HT-29 (cell line): ENCODE measurements at regions not wholly inside any gene's neighbourhood (a gene's known extent, or its start where the extent isn't known, plus 50 kb on each side); places are given as distances from the start of the nearest gene placed in this dataset.
"Not testable (repeated sequence)": the region's sequence is repeated elsewhere in the genome, so short reads cannot be mapped to it uniquely, and the experiment has no call there.

Experiments
- DNase-seq: peaks from one replicate; pipeline ENCODE4 v3.0.0-alpha.2; 2015; ENCODE audit warnings: low spot score

GRCh38 chr17:22131740-22132139 lies 439.4 kb downstream of the KCNJ18 start:
- no peak for DNase-seq

- DNase-seq, result no peak
Measured at GRCh38 chr17:22138861-22139469, 446.6 kb downstream of the KCNJ18 start.

DNA sequence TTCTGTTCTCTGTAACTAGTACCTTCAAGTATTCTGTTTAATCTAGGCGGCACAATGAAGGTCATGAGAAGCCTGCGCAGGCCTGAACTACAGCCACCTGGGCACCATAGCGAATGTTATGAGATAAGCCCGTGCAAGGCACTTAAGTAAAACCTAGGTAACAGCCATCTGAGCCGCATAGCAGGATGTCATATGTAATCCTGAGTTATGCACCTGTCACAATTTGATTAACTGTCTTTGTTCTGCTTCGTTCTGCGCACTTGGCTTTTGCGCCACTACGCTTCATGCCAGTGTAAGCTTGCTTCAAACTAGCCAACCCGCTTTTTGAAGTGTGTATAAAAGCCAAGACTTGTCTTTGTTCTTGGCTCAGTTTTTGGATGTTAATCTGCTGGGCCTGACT lies 449.8 kb downstream of the KCNJ18 start:
- no peak for DNase-seq

DNA sequence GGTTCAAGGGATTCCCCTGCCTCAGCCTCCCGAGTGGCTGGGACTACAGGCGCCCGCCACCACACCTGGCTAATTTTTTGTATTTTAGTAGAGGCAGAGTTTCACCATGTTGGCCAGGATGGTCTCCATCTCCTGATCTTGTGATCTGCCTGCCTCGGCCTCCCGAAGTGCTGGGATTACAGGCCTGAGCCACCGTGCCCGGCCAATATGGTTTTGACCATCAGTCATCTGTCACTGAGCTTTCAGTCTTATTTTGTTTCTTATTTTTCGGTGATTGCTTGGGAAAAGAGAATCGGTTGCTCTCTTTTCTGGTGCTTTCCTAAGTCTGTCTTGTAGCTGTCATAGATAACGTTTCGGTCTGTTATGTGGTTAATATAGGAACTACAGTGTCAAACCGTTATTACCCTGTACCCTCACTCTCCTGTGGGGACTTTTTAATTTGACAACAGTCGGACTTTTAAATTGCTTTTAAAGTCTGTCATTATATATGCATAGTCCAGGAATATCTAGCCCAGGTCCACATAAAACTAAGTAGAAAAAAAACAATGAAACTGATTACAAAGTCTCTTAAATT lies 453.4 kb downstream of the KCNJ18 start:
- no peak for DNase-seq

- DNase-seq, result no peak
Measured at GRCh38 chr17:22158364-22158763, 466.0 kb downstream of the KCNJ18 start.

GRCh38 chr17:22161376-22161775 lies 469.1 kb downstream of the KCNJ18 start:
- DNase-seq, result no peak

DNA sequence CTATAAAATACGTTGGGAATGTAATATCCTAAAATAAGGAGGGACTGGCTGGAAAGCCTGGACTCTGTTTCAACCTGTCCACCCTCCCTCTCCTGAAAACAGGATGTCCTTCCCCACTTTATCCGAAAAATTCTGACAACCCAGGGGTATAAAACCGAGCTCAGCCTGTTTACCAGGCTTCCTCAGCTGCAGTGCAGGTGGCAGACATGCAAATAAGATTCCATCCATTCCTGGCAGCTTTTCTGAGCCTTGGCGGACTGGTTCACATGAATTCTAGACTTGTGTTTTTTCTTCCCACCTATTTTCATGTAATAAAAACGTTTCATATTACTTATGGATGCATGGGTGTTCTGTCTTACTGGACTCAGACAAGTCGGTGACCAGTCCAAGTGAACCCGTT lies 479.3 kb downstream of the KCNJ18 start:
- DNase-seq, result no peak

- no peak for DNase-seq
Measured at GRCh38 chr17:22193113-22193512, 500.8 kb downstream of the KCNJ18 start.

- DNase-seq, result not testable (repeated sequence)
Measured at GRCh38 chr17:22200187-22200586, 507.9 kb downstream of the KCNJ18 start.

DNA sequence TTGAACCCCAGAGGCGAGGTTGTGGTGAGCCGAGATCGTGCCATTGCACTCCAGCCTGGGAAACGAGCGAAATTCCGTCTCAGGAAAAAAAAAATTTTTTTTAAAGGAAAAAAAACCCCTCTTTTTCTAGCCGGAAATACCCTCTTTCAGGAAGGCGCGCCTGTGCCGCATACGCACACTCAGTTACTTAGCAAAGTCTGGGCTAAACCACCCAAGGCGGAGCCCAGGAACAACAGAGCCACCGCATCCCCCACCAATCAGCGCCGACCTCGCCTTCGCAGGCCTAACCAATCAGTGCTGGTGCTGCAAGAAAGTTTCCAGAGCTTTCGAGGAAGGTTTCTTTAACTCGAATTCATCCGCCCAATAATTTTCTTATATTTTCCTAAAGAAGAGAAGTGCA lies 510.4 kb downstream of the KCNJ18 start:
- no peak for DNase-seq

DNA sequence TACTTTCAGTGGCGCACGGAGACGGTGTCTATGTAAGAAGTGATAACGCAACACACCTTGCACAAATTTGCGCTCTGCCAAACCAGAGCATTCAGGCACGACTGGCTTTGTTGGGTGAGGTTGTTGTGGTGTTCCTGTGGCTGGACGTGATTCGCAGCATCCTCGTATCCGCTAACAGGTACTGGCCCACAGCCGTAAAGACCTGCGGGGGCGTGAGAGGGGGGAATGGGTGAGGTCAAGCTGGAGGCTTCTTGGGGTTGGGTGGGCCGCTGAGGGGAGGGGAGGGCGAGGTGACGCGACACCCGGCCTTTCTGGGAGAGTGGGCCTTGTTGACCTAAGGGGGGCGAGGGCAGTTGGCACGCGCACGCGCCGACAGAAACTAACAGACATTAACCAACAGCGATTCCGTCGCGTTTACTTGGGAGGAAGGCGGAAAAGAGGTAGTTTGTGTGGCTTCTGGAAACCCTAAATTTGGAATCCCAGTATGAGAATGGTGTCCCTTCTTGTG lies 510.9 kb downstream of the KCNJ18 start:
- DNase-seq, result no peak

GRCh38 chr17:22204076-22204475 lies 511.8 kb downstream of the KCNJ18 start:
- not testable (repeated sequence) for DNase-seq

- DNase-seq, result not testable (repeated sequence)
Measured at GRCh38 chr17:22210212-22210611, 517.9 kb downstream of the KCNJ18 start.

GRCh38 chr17:22213169-22213568 lies 520.8 kb downstream of the KCNJ18 start:
- not testable (repeated sequence) for DNase-seq

DNA sequence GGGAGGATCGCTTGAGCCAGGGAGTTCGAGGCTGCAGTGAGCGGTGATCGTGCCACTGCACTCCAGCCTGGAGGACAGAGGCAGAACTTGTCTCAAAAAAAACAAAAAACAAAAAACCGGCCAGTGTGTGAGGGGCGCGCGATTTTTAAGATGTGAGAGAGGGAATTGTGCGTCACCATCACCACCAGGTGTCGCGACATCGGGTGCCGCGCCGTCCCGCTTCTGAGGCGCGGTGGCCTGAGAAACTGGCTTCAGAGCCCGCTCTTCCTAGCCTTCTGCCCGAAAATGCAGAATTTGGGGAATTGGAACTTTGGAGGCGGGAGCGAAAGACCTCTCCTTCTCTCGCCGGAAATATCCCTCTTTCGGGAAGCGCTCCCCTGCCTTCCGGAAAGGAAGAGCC lies 524.8 kb downstream of the KCNJ18 start:
- no peak for DNase-seq

- DNase-seq, result no peak
Measured at GRCh38 chr17:22221344-22221743, 529.0 kb downstream of the KCNJ18 start.

- DNase-seq, result not testable (repeated sequence)
Measured at GRCh38 chr17:22226477-22226876, 534.2 kb downstream of the KCNJ18 start.

GRCh38 chr17:22226932-22227331 lies 534.6 kb downstream of the KCNJ18 start:
- not testable (repeated sequence) for DNase-seq

GRCh38 chr17:22227699-22228553 lies 535.6 kb downstream of the KCNJ18 start:
- DNase-seq, result not testable (repeated sequence)

- not testable (repeated sequence) for DNase-seq
Measured at GRCh38 chr17:22229821-22230220, 537.5 kb downstream of the KCNJ18 start.

- DNase-seq, result no peak
Measured at GRCh38 chr17:22233382-22233781, 541.1 kb downstream of the KCNJ18 start.

GRCh38 chr17:22242472-22242871 lies 550.1 kb downstream of the KCNJ18 start:
- no peak for DNase-seq

DNA sequence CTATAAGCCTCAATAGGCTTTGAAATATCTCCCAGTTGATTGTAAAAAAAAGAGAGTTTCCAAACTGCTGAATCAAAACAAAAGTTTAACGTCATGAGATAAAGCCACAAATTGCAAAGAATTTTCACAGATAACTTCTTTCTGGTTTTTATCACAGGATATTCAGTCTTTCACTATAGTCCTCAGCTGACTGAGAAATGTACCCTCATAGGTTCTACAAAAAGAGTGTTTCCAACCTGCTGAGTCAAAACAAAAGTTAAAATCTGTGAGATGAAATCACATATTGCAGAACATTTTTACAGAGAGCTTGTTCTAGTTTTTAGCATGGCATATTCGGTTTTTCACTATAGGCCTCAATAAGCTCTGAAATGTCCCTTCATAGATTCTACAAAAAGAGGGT lies 559.2 kb downstream of the KCNJ18 start:
- no peak for DNase-seq
